ENCODE measurements at regions not wholly inside any gene's neighbourhood (a gene's known extent, or its start where the extent isn't known, plus 50 kb on each side); places are given as distances from the start of the nearest gene placed in this dataset.

DNA sequence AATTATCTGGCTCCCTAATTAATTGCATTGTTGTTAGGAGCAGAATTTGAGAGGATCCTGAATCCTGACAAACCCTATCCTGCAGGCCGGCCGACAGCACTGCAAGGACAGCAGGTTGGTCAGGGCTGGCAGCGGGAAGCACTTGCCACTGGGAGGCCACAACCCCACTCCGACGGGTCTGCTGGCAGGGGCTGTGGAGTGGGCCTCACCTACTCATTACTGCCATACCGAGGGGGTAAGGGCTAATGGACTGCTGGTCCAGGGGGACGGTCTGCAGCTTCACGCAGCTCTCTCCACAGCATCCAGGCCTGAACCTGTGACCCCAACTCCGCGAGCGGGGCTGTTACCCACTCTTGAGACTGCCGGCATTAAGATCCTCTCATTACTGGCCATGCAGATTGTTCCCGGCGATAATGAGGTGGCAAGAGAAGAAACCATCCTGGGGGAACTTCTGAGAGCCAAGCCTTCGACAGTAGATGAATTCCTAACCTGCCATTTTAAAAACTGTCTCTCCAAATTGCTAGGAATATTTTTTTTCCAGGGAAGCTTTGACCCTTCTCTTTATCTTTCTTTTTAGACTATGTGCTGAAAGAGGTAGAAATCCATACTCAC, 501.3 kb downstream of the OMA1 start:
- Mint-ChIP-seq H3K4me1 (no peaks in the 10 kb centered on the region), H3K36me3 (ENCODE audit: low read depth) (no peaks in the 10 kb centered on the region), H3K27ac (no peak overlapping the region), H3K9me3 (no peaks in the 10 kb centered on the region), H3K27me3 (ENCODE audit: low read depth, poor library complexity) (peaks cover 3% of the 10 kb centered on the region), H3K4me3 (no peak overlapping the region)
- TF ChIP-seq, protein P1, sequence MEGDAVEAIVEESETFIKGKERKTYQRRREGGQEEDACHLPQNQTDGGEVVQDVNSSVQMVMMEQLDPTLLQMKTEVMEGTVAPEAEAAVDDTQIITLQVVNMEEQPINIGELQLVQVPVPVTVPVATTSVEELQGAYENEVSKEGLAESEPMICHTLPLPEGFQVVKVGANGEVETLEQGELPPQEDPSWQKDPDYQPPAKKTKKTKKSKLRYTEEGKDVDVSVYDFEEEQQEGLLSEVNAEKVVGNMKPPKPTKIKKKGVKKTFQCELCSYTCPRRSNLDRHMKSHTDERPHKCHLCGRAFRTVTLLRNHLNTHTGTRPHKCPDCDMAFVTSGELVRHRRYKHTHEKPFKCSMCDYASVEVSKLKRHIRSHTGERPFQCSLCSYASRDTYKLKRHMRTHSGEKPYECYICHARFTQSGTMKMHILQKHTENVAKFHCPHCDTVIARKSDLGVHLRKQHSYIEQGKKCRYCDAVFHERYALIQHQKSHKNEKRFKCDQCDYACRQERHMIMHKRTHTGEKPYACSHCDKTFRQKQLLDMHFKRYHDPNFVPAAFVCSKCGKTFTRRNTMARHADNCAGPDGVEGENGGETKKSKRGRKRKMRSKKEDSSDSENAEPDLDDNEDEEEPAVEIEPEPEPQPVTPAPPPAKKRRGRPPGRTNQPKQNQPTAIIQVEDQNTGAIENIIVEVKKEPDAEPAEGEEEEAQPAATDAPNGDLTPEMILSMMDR (IDR thresholded peaks at IDR 0.05), result no peak
- no peak for DNase-seq

DNA sequence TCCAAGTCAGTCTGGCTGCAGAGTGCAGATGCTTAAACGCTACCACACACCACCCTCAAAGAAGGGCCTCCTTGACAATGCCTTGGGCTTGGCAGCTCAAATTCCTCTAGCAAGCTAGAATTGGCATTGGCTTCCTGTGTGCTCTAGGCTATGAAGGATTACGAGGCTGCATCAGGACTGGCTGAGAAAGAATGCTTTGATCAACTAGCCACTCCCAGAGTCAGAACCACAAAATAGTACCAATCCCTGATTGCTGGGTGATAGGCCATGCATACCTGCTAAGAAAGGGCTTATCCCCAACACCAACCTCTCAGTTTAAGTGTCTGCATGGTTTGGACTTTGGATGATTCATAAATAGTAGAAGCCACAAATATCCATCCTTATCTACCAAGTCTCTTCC, 504.9 kb downstream of the OMA1 start:
- TF ChIP-seq, protein P1 (IDR thresholded peaks at IDR 0.05), result no peak
- Mint-ChIP-seq H3K4me3 (no peak overlapping the region), H3K9me3 (no peaks in the 10 kb centered on the region), H3K36me3 (ENCODE audit: low read depth) (no peaks in the 10 kb centered on the region), H3K27ac (no peak overlapping the region), H3K27me3 (ENCODE audit: low read depth, poor library complexity) (peaks cover 3% of the 10 kb centered on the region), H3K4me1 (no peaks in the 10 kb centered on the region)
- no peak for DNase-seq

DNA sequence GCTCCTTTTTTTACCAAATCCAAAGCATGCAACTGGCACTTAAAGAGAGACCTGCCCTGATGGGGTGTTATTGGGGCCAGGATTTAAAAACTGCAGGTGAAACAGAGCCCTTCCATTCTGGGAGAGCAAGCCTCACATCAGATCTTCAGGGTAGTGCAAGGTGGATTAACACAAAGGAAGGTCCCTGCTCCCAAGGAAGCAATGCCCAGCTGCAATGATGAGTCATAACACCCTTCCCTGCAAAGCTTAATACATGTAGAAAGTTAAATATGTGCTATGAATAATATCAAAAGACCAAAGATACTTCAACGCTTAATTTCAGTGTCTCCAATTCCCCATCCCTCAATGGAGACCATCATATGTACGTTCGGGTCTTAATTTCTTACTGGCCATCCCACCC, 508.0 kb downstream of the OMA1 start:
- Mint-ChIP-seq H3K27me3 (ENCODE audit: low read depth, poor library complexity) (peaks cover 12% of the 10 kb centered on the region), H3K36me3 (ENCODE audit: low read depth) (no peaks in the 10 kb centered on the region), H3K4me1 (no peaks in the 10 kb centered on the region), H3K9me3 (no peaks in the 10 kb centered on the region), H3K4me3 (no peak overlapping the region), H3K27ac (no peak overlapping the region)
- TF ChIP-seq, protein P1 (IDR thresholded peaks at IDR 0.05), result no peak
- no peak for DNase-seq

DNA sequence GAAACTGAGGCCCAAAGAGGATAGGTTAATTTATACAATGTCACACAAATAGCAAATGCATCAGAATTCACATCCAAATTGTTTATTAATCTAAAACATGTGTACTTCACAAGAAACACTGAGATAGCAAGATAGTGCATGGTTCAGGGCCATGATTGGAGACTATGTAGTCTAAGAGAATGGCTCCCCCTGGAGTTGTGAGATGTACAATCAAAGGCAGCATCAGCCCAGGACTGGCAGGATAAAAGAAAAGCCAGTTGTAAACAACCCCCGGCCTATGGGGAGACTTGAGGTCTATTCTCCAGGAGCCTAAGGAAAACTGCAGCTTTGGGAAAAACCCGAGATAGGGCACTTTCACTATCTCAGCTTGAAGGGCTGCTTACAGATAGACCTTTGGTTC, 511.0 kb downstream of the OMA1 start:
- no peak for DNase-seq
- Mint-ChIP-seq H3K27me3 (ENCODE audit: low read depth, poor library complexity) (peaks cover 15% of the 10 kb centered on the region), H3K27ac (no peak overlapping the region), H3K4me1 (no peaks in the 10 kb centered on the region), H3K9me3 (no peaks in the 10 kb centered on the region), H3K36me3 (ENCODE audit: low read depth) (no peaks in the 10 kb centered on the region), H3K4me3 (no peak overlapping the region)
- TF ChIP-seq, protein P1 (IDR thresholded peaks at IDR 0.05), result no peak

DNA sequence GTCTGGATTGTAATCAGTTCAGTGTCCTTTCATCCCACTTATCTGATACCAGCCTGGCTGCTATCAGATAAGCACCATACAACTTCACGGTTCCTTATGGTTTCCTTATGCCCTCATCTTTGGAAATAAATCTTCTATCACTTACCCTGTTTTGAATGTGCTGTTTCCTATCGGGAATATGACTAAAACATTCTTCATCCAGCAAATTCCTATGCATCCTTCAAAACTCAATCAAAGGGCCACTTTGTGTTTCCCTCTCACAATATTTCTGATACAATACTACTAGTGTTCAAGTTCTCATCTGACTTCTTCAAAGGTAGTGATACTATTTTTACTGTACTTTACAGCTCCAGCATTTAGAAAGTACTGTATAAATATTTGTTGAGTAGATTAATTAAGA, 513.2 kb downstream of the OMA1 start:
- H3K27me3 Mint-ChIP-seq (ENCODE audit: low read depth, poor library complexity), result peaks cover 15% of the 10 kb centered on the region
- TF ChIP-seq, protein P1 (IDR thresholded peaks at IDR 0.05), result no peak

DNA sequence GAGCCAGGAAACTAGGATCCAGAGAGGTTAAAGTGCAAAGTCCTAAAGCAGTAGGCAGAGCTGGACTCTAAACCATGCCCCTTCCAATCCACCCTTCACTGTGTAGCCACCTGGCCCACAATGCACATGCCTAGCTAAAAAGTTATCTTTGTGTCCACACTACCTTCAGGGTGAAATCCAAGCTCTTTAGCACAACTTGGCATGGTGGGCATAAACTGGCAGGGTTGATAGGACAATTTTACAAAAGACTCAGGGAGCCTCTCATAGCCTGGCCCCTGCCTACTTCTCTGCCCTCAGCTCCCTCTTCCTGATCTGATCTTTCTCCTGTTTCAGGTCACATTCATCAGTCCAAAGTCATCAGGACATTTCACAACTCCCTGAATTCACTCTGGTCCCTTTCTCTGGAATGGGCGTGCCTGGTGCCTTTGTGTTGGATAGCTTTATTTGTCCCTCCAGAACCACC, 513.9 kb downstream of the OMA1 start:
- no peak overlapping the region for H3K4me3 Mint-ChIP-seq
- no peaks in the 10 kb centered on the region for H3K4me1 Mint-ChIP-seq
- no peak for DNase-seq
- no peaks in the 10 kb centered on the region for H3K9me3 Mint-ChIP-seq
- no peak overlapping the region for H3K27ac Mint-ChIP-seq
- no peaks in the 10 kb centered on the region for H3K36me3 Mint-ChIP-seq (ENCODE audit: low read depth)
- H3K27me3 Mint-ChIP-seq (ENCODE audit: low read depth, poor library complexity), result peaks cover 15% of the 10 kb centered on the region
- TF ChIP-seq, protein P1 (IDR thresholded peaks at IDR 0.05), result no peak

More for the DNA sequence above, 513.2 kb downstream of the OMA1 start:
- H3K27ac Mint-ChIP-seq, result no peak overlapping the region
- H3K36me3 Mint-ChIP-seq (ENCODE audit: low read depth), result no peaks in the 10 kb centered on the region
- DNase-seq, result no peak
- no peak overlapping the region for H3K4me3 Mint-ChIP-seq
- H3K9me3 Mint-ChIP-seq, result no peaks in the 10 kb centered on the region
- H3K4me1 Mint-ChIP-seq, result no peaks in the 10 kb centered on the region

Measured in nephron progenitor cell (in vitro differentiated cells).